ENCODE measurements at regions not wholly inside any gene's neighbourhood (a gene's known extent, or its start where the extent isn't known, plus 50 kb on each side); places are given as distances from the start of the nearest gene placed in this dataset.

DNA sequence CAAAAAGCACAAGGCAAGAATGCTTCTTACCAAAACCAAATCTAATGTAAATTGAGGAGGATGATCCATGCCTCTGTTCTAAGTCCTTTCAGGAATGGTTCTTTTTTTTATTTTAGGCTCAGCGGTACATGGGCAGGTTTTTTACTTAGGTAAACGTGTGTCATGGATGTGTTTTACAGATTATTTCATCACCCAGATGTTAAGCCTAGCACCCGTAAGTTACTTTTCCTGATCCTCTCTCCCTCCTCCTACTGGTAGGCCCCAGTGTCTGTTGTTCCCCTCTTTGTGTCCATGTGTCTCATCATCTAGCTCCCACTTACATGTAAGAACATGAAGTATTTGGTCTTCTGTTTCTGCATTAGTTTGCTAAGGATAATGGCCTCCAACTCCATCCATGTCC is 289.2 kb upstream of the THBS1 start:
- ChIA-PET POLR2A (ENCODE audit: low non-redundant PET) (no interaction called here), CTCF (no interaction called here)
- H3K4me3 ChIP-seq (ENCODE audit: low read depth, low read length, poor library complexity, severe bottlenecking), result no peak overlapping the region

DNA sequence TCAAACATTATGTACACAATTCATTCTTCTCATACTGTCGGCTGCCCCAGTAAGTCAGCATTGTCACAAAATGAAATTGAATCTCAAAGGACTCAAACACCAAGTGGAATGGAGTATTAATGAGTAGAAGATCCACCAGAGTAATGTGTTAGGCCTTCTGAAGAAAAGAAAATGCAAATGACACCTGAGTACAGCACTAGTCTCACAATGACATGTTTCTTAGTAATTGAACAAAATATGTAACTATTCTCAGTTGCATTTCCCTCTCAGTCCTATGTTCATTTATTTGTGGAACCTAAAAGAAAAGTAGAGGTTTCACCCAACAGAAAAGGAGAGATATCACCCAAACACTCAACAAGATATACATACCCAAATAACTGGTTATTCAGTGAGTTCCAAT is 283.9 kb upstream of the THBS1 start:
- peaks cover 22% of the 10 kb centered on the region for H3K27me3 ChIP-seq (replicated peaks; ENCODE audit: insufficient read depth, low read depth, low read length, poor library complexity)
- no peaks in the 10 kb centered on the region for H3K9me3 ChIP-seq (ENCODE audit: low read depth, low read length, poor library complexity, severe bottlenecking)
- no TSS peak for BruUV-seq (replicated peaks)
- DNase-seq (ENCODE audit: low spot score), result no peak
- no peaks in the 10 kb centered on the region for H3K36me3 ChIP-seq (ENCODE audit: insufficient read depth, low read length, poor library complexity, severe bottlenecking)
- no peak for TF ChIP-seq EZH2 (IDR thresholded peaks at IDR 0.05; ENCODE audit: borderline replicate concordance, low read depth, low read length, poor library complexity, severe bottlenecking)
- TF ChIP-seq, protein P1, sequence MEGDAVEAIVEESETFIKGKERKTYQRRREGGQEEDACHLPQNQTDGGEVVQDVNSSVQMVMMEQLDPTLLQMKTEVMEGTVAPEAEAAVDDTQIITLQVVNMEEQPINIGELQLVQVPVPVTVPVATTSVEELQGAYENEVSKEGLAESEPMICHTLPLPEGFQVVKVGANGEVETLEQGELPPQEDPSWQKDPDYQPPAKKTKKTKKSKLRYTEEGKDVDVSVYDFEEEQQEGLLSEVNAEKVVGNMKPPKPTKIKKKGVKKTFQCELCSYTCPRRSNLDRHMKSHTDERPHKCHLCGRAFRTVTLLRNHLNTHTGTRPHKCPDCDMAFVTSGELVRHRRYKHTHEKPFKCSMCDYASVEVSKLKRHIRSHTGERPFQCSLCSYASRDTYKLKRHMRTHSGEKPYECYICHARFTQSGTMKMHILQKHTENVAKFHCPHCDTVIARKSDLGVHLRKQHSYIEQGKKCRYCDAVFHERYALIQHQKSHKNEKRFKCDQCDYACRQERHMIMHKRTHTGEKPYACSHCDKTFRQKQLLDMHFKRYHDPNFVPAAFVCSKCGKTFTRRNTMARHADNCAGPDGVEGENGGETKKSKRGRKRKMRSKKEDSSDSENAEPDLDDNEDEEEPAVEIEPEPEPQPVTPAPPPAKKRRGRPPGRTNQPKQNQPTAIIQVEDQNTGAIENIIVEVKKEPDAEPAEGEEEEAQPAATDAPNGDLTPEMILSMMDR (conservative IDR thresholded peaks at IDR 0.05; ENCODE audit: low read depth, low read length), result no peak
- no peak overlapping the region for H3K27ac ChIP-seq (ENCODE audit: low read depth, low read length, poor library complexity, severe bottlenecking)
- H3K4me1 ChIP-seq (ENCODE audit: insufficient read depth, low read length, poor library complexity, severe bottlenecking), result no peaks in the 10 kb centered on the region
- H3K4me3 ChIP-seq (ENCODE audit: low read depth, low read length, poor library complexity, severe bottlenecking), result no peak overlapping the region
- ChIA-PET CTCF (no interaction called here), POLR2A (ENCODE audit: low non-redundant PET) (no interaction called here)
- intact Hi-C loops (cut with micrococcal nuclease; ENCODE audit: unreplicated experiment), result no loop called here

More for the DNA sequence above, 289.2 kb upstream of the THBS1 start:
- Histone ChIP-seq H3K27me3 (replicated peaks; ENCODE audit: insufficient read depth, low read depth, low read length, poor library complexity) (peaks cover 11% of the 10 kb centered on the region), H3K36me3 (ENCODE audit: insufficient read depth, low read length, poor library complexity, severe bottlenecking) (no peaks in the 10 kb centered on the region), H3K27ac (ENCODE audit: low read depth, low read length, poor library complexity, severe bottlenecking) (no peak overlapping the region), H3K9me3 (ENCODE audit: low read depth, low read length, poor library complexity, severe bottlenecking) (no peaks in the 10 kb centered on the region), H3K4me1 (ENCODE audit: insufficient read depth, low read length, poor library complexity, severe bottlenecking) (no peaks in the 10 kb centered on the region)
- no peak for DNase-seq (ENCODE audit: low spot score)
- TF ChIP-seq EZH2 (IDR thresholded peaks at IDR 0.05; ENCODE audit: borderline replicate concordance, low read depth, low read length, poor library complexity, severe bottlenecking), result no peak
- TF ChIP-seq, protein P1 (conservative IDR thresholded peaks at IDR 0.05; ENCODE audit: low read depth, low read length), result no peak
- intact Hi-C loops (cut with micrococcal nuclease; ENCODE audit: unreplicated experiment), result no loop called here
- BruUV-seq (replicated peaks), result no TSS peak

DNA sequence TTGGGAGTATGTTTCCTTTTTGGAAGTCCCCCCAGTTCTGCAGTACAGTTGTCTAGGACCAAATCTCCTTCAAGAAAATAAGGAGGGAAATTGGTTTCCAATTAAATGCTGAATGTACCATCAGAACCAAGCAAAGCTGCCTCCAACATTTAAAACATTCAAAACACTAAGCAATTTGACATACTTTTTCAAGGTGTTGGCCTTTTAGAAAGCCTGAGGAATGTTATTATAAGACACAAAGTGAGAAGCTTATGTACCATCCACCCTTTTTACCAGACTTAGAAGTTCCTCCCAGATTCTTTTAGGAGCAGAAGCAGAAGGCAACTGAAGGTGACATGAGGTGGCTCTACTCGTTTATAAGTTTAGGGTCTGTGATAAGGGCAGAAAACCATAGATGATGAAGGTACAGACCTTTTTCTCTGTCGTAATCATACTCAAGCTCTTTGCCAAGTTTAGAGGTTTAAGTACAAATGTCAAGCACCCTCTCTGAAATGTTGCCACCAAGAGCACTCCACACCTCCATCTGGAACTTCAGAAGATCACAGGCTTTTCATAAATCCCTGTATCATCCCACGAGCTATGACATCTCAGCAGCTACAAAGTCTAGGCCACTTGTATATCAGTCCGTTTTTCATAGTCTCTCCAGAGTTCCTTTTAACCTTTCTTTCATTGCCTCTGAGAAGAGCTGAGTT is 282.5 kb upstream of the THBS1 start:
- TF ChIP-seq EZH2 (IDR thresholded peaks at IDR 0.05; ENCODE audit: borderline replicate concordance, low read depth, low read length, poor library complexity, severe bottlenecking), result no peak
- TF ChIP-seq, protein P1 (conservative IDR thresholded peaks at IDR 0.05; ENCODE audit: low read depth, low read length), result no peak
- intact Hi-C loops (cut with micrococcal nuclease; ENCODE audit: unreplicated experiment), result no loop called here
- peaks cover 37% of the 10 kb centered on the region for H3K27me3 ChIP-seq (replicated peaks; ENCODE audit: insufficient read depth, low read depth, low read length, poor library complexity)
- no TSS peak for BruUV-seq (replicated peaks)
- H3K9me3 ChIP-seq (ENCODE audit: low read depth, low read length, poor library complexity, severe bottlenecking), result no peaks in the 10 kb centered on the region
- H3K27ac ChIP-seq (ENCODE audit: low read depth, low read length, poor library complexity, severe bottlenecking), result no peak overlapping the region
- ChIA-PET POLR2A (ENCODE audit: low non-redundant PET) (no interaction called here), CTCF (no interaction called here)
- H3K4me3 ChIP-seq (ENCODE audit: low read depth, low read length, poor library complexity, severe bottlenecking), result no peak overlapping the region
- no peaks in the 10 kb centered on the region for H3K36me3 ChIP-seq (ENCODE audit: insufficient read depth, low read length, poor library complexity, severe bottlenecking)
- no peaks in the 10 kb centered on the region for H3K4me1 ChIP-seq (ENCODE audit: insufficient read depth, low read length, poor library complexity, severe bottlenecking)
- DNase-seq (ENCODE audit: low spot score), result no peak
